Activated CD8-positive, alpha-beta memory T cell treated with anti-CD3 and anti-CD28 coated beads for 48 hours (primary cell): ENCODE measurements at regions not wholly inside any gene's neighbourhood (a gene's known extent, or its start where the extent isn't known, plus 50 kb on each side); places are given as distances from the start of the nearest gene placed in this dataset.
"Not testable (repeated sequence)": the region's sequence is repeated elsewhere in the genome, so short reads cannot be mapped to it uniquely, and the experiment has no call there.

Experiments
- DNase-seq, 3 experiments: peaks; one replicate each; pipeline ENCODE4 v3.0.0-alpha.2; 2020; ENCODE audit warnings: low read depth in 2 of 3, low spot score in 2 of 3

DNA sequence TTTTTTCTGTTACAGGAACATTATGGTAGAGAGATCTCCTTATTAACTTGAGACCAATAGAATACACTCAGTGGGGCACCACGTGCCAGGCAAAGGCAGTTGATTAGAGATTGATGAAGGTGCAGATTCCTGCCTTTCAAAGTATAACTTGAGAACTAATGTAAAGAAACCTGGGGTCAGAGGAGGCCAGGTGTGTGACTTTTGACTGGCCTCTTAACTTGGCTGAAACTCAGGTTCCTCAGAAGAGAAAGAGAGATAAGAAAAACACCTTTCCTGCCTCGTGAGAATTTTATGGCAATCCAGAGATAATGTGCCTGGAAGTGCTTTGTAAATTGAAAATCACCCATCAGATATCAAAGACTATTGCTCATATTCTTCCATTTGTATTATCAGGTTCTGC is 110.7 kb upstream of the GZMB start:
- DNase-seq = no peak

DNA sequence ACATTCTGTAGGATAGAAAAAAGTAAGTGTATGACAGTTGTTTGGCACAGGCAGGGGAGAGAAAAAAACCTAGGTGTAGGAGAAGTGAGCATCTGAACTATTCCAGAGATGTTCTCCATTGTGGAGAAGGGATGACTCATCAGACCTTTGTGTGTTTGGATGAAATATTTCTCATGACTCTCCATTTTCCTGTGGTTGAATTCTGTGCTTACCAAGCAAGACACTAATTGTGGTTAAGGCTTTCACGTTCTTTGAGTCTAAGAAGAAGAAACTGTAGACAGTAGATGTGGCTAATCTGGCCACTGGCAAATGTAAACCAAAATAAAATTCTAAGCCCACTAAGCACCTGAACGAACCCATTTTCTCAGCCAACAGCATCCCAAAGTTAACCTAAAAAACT is 107.9 kb upstream of the GZMB start:
- no peak for DNase-seq

GRCh38 chr14:24735984-24736630 is 102.1 kb upstream of the GZMB start:
- no peak for DNase-seq

- DNase-seq = no peak
These were observed 101.0 kb upstream of the GZMB start for GRCh38 chr14:24734917-24735500.

- DNase-seq = no peak
These were observed 92.5 kb upstream of the GZMB start for GRCh38 chr14:24726480-24726879.

GRCh38 chr14:24725311-24725710 is 91.3 kb upstream of the GZMB start:
- no peak for DNase-seq

DNA sequence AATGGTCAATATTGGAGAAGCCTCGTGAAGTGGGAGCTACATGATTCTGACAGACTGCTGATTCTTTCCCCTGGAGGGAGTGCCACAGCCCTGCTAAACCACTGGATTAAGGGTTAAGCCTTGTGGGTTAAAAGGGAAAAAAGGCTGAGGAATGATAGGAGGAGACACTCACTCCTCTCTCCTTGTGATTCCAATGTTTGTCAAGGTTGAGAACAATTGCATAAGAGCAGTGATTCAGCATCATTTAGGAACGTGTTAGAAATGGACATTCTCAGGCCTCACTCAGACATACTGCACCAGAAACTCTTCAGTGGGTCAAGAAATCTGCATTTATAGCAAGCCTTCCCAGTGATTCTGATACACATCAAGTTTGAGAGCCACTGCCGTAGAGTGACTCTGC is 87.8 kb upstream of the GZMB start:
- no peak for DNase-seq

GRCh38 chr14:24715239-24715638 is 81.2 kb upstream of the GZMB start:
- no peak for DNase-seq

DNA sequence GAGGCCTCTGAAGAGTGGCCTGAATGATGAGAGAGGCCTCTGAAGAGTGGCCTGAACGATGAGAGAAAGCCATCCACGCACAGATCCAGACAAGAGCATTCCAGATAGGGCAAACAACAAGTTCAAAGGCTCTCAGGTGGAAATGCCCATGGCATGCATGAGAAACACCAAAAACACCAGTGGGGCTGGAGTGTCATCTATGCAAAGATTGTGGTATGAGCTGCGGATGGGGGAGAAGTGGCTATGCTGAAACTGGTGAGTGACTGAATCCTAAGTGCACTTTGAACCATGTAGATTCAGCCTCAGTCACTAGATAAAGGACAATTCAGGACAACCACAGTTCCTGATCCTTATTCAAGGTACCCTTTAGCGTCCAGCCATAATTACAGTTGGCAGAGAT is 79.4 kb upstream of the GZMB start:
- no peak for DNase-seq

GRCh38 chr14:24712909-24713308 is 78.9 kb upstream of the GZMB start:
- no peak for DNase-seq

DNA sequence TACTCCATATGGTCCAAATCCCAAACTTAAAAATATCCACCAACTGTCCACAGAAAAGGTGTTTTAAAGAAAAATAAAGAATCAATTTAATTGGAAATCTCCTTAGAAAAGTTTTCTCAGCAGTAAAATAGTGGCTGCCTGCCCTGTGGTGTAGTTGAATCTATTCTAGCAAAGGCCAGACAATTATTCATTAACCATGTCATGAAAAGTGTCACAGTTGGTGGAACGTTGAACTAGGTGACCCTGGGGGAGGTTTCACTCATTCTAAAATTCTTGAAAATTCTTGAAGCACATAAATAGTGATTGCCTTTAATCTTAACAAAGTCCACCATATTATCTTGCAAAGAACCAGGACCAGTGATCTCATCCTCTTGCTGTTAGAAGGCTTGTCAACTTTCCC is 78.4 kb upstream of the GZMB start:
- no peak for DNase-seq

DNA sequence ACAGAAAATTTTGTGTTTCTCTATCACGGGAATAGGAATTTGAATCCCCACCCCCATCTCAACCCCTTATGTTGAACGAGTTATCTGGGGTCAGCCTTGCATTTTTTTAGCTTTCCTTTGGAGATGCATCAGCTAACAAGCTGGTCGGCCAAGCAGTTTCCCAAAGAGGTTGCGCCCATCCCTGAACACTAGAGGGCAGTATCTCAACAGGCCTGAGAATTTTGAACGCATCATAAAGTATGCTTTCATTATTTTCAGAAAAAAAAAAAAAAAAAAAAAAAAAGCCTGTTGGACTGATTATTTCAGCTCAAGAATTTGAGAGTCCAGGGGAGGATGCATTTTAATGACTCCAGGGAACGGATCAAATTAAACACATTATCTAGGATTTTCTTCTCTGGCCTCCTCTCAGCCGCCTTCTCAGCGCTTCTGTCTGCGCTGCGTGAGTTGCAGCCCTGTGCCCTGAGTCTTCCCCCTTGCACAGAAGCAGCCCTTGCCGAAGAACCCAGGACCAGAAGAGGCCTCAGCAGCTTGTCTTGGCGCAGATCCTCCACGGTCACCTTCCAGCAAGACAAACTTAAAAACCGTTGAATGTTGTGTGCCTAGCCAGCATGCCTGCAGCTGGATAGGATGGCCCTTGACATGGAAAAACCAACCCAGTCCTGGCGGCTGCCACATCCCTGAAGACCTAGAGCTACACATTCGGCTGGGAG is 76.6 kb upstream of the GZMB start:
- peak in 1 of 3 experiments; percentile 30 for DNase-seq

DNA sequence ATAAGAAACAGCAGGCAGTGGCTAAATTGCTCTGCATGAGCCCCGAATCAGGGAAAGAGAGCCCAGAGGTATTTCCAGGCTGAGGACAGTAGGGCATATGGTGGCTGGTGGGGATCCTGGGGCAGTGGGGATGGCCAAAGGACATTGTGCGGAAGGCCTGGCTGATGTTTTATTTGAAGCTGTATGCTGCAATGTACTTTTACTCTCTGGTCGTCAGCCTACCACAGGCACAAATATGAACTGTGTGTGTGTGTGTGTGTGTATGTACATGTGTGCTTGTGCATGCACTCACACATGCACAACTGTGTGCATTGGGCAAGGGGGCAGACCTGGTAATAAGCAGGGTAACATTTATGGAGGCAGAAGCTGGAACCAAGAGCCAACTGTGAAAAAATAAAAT is 74.7 kb upstream of the GZMB start:
- no peak for DNase-seq

- no peak for DNase-seq
These were observed 72.4 kb upstream of the GZMB start for GRCh38 chr14:24706351-24706750.

- DNase-seq = no peak
These were observed 71.8 kb upstream of the GZMB start for GRCh38 chr14:24705840-24706239.

DNA sequence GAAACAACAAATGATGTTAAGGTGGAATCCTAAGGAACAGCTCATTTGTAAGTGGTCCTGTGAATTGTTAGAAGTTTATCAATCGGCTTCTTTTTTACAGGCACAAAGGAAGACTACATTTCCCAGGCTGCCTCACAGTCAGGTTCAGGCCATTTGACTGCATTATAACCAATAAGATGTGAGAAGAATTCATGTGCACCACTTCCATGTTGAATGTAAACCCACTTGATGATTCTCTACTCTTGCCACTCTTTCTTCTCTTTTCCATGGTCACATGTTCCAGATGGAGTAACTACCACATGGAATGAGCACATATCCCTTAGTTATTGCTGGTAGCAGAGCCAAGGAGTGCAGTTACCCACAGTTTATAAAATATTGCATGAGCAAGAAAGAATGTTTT is 67.1 kb upstream of the GZMB start:
- DNase-seq = no peak

DNA sequence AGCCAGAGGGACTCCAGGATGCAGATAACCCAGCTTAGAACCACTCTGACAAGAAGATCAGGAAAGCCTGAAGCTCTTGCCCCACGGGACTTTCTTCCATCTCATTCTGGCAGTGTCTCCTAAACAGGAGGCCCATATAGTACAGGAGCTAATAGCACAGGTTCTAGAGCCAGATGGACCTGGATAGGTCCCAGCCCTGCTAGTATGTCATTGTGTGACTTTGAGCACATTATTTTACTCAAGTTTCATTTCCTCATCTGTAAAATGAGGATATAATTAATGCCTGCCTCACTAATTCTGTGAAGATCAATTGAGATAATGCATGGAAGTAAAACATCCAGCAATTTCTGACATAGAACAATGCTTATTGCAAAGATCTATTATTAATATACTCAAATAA is 66.5 kb upstream of the GZMB start:
- DNase-seq = no peak

DNA sequence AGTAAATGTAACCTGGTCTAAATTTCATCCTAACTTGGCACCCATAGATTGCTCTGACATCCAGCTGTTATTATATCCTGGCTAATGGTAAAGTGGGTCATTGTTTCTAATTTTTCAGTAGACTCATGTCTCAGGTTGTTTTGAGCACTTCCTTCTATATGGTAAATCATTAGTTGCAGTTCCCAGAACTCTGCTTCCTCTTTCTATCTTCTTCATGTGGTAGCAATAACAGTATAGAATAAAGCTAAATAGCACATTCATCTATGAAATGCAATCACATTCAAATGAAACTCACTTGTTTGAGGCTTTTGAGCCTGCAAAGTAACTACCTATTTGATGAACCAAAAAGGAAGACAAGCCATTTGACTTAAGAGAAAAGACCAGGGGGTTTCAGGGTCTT is 65.1 kb upstream of the GZMB start:
- no peak for DNase-seq

DNA sequence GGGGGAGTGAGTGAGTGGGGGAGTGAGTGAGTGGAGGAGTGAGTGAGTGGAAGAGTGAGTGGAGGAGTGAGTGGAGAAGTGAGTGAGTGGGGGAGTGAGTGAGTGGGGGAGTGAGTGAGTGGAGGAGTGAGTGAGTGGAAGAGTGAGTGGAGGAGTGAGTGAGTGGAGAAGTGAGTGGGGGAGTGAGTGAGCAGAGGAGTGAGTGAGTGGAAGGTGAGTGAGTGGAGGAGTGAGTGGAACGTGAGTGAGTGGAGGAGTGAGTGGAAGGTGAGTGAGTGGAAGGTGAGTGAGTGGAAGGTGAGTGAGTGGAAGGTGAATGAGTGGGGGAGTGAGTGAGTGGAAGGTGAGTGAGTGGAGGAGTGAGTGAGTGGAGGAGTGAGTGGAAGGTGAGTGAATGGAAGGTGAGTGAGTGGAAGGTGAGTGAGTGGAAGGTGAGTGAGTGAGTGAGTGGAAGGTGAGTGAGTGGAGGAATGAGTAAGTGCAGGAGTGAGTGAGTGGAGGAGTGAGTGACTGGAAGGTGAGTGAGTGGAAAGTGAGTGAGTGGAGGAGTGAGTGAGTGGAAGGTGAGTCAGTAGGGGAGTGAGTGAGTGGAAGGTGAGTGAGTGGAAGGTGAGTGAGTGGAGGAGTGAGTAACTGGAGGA is 62.4 kb upstream of the GZMB start:
- not testable (repeated sequence) for DNase-seq

GRCh38 chr14:24695265-24696241 is 61.6 kb upstream of the GZMB start:
- DNase-seq = no peak

DNA sequence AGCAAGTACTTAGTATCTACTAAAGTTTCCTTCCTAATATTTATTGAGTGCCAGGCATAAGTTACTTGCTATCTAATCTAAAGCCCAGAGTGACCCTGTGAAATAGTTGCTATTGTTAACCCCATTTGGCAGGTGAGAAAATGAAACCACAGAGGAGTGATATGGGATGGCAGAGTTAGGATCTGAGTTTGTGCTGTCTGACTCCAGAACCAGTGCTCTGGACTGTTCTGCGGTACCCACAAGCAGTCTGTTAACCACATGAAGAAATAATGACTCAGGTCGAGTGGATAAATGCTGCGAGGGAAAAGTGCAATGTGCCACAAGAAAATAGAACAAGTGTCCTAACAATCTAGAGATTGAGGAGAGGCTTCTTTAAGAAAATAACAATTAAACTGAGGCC is 60.7 kb upstream of the GZMB start:
- no peak for DNase-seq
